ENCODE measurements at regions not wholly inside any gene's neighbourhood (a gene's known extent, or its start where the extent isn't known, plus 50 kb on each side); places are given as distances from the start of the nearest gene placed in this dataset.

GRCh38 chr21:35825370-35826353 is 234.7 kb downstream of the SETD4 start:
- ChIA-PET CTCF (interaction anchor here (0.6 to 1.7 kb wide), 2 partner anchors 14 to 913 kb away, joined by 3 to 4 read pairs; no protein-coding TSS in a partner anchor), POLR2A (no interaction called here)
- Mint-ChIP-seq H3K9me3 (ENCODE audit: unreplicated experiment) (no peaks in the 10 kb centered on the region), H3K27ac (ENCODE audit: low read depth, unreplicated experiment) (no peak overlapping the region), H3K4me3 (ENCODE audit: unreplicated experiment) (no peak overlapping the region), H3K27me3 (ENCODE audit: insufficient read depth, unreplicated experiment) (peaks cover 15% of the 10 kb centered on the region), H3K4me1 (ENCODE audit: insufficient read depth, unreplicated experiment) (no peaks in the 10 kb centered on the region), H3K36me3 (ENCODE audit: insufficient read depth, unreplicated experiment) (no peaks in the 10 kb centered on the region)
- intact Hi-C loops (cut with micrococcal nuclease), result no loop called here
- no peak for DNase-seq (ENCODE audit: unreplicated experiment)
- TF ChIP-seq CTCF (IDR thresholded peaks at IDR 0.05; ENCODE audit: unreplicated experiment), result no peak
- BruUV-seq (replicated peaks), result no TSS peak

GRCh38 chr21:35824136-35824535 is 236.2 kb downstream of the SETD4 start:
- intact Hi-C loops (cut with micrococcal nuclease), result no loop called here
- Mint-ChIP-seq H3K4me1 (ENCODE audit: insufficient read depth, unreplicated experiment) (no peaks in the 10 kb centered on the region), H3K27me3 (ENCODE audit: insufficient read depth, unreplicated experiment) (peaks cover 9% of the 10 kb centered on the region), H3K36me3 (ENCODE audit: insufficient read depth, unreplicated experiment) (no peaks in the 10 kb centered on the region), H3K4me3 (ENCODE audit: unreplicated experiment) (no peak overlapping the region), H3K9me3 (ENCODE audit: unreplicated experiment) (no peaks in the 10 kb centered on the region), H3K27ac (ENCODE audit: low read depth, unreplicated experiment) (no peak overlapping the region)
- DNase-seq (ENCODE audit: unreplicated experiment), result no peak
- ChIA-PET POLR2A (no interaction called here), CTCF (interaction anchor here (1.7 kb wide), 1 partner anchor 16 kb away, joined by 4 read pairs; no protein-coding TSS in a partner anchor)
- no TSS peak for BruUV-seq (replicated peaks)
- TF ChIP-seq CTCF (IDR thresholded peaks at IDR 0.05; ENCODE audit: unreplicated experiment), result no peak

- DNase-seq (ENCODE audit: unreplicated experiment), result no peak
- intact Hi-C loops (cut with micrococcal nuclease), result no loop called here
- CTCF ChIA-PET, result no interaction called here
- Mint-ChIP-seq H3K27ac (ENCODE audit: low read depth, unreplicated experiment) (no peak overlapping the region), H3K36me3 (ENCODE audit: insufficient read depth, unreplicated experiment) (no peaks in the 10 kb centered on the region), H3K4me3 (ENCODE audit: unreplicated experiment) (no peak overlapping the region), H3K27me3 (ENCODE audit: insufficient read depth, unreplicated experiment) (no peaks in the 10 kb centered on the region), H3K9me3 (ENCODE audit: unreplicated experiment) (no peaks in the 10 kb centered on the region), H3K4me1 (ENCODE audit: insufficient read depth, unreplicated experiment) (no peaks in the 10 kb centered on the region)
- BruUV-seq (replicated peaks), result no TSS peak
- POLR2A ChIA-PET, result no interaction called here
- TF ChIP-seq CTCF (IDR thresholded peaks at IDR 0.05; ENCODE audit: unreplicated experiment), result no peak
Measured at GRCh38 chr21:35819134-35819533, 241.2 kb downstream of the SETD4 start.

- intact Hi-C loops (cut with micrococcal nuclease), result no loop called here
- DNase-seq (ENCODE audit: unreplicated experiment), result no peak
- ChIA-PET CTCF (no interaction called here), POLR2A (no interaction called here)
- no peaks in the 10 kb centered on the region for H3K4me1 Mint-ChIP-seq (ENCODE audit: insufficient read depth, unreplicated experiment)
- H3K9me3 Mint-ChIP-seq (ENCODE audit: unreplicated experiment), result no peaks in the 10 kb centered on the region
- BruUV-seq (replicated peaks), result no TSS peak
- H3K27ac Mint-ChIP-seq (ENCODE audit: low read depth, unreplicated experiment), result no peak overlapping the region
- H3K27me3 Mint-ChIP-seq (ENCODE audit: insufficient read depth, unreplicated experiment), result no peaks in the 10 kb centered on the region
- no peak overlapping the region for H3K4me3 Mint-ChIP-seq (ENCODE audit: unreplicated experiment)
- H3K36me3 Mint-ChIP-seq (ENCODE audit: insufficient read depth, unreplicated experiment), result no peaks in the 10 kb centered on the region
- TF ChIP-seq CTCF (IDR thresholded peaks at IDR 0.05; ENCODE audit: unreplicated experiment), result no peak
Measured at GRCh38 chr21:35818597-35818996, 241.7 kb downstream of the SETD4 start.

Data from MCF 10A (cell line).